Esophagus squamous epithelium (tissue), 5 donors: ENCODE measurements at regions not wholly inside any gene's neighbourhood (a gene's known extent, or its start where the extent isn't known, plus 50 kb on each side); places are given as distances from the start of the nearest gene placed in this dataset.

Experiments used
- DNase-seq: peaks from one replicate; lab custom pipeline; 2025; lab: John Stamatoyannopoulos, UW
- H3K27ac ChIP-seq, 4 donors: fragments of 200-600 bp; sonication (generic); one replicate each; pipeline ENCODE4 v1.5.1; 2016 to 2019; ENCODE audit warnings: mild to moderate bottlenecking in 1 of 4
- H3K27me3 ChIP-seq, 4 donors: fragments of 200-600 bp; sonication (generic); 1 replicate in 3 of 4; 2 replicates in 1 of 4; pipeline versions ENCODE4 v1.5.1 to v1.6.0; 2017 to 2021; ENCODE audit warnings: antibody characterized with exemption in 1 of 4
- H3K36me3 ChIP-seq, 3 donors: fragments of 200-600 bp; sonication (generic); one replicate each; pipeline ENCODE4 v1.5.1; 2016 to 2019
- H3K4me1 ChIP-seq, 3 donors: fragments of 200-600 bp; sonication (generic); one replicate each; pipeline ENCODE4 v1.5.1; 2017 to 2019
- H3K4me3 ChIP-seq, 4 donors: fragments of 200-600 bp; sonication (generic); 1 replicate in 3 of 4; 2 replicates in 1 of 4; pipeline ENCODE4 v1.5.1; 2016 to 2019; ENCODE audit warnings: mild to moderate bottlenecking in 2 of 4, moderate library complexity in 1 of 4
- H3K9me3 ChIP-seq, 3 donors: fragments of 200-600 bp; sonication (generic); one replicate each; pipeline ENCODE4 v1.5.1; 2016 to 2019
- POLR2A ChIP-seq, 4 donors: fragments of 450-650 bp; IDR thresholded peaks; one replicate each; pipeline ENCODE4 v1.6.1; 2017; ENCODE audit warnings: antibody characterized with exemption in 4 of 4, mild to moderate bottlenecking in 4 of 4, moderate library complexity in 3 of 4
- WGBS, 2 donors: methylation state at CpG; one replicate each; pipeline ENCODE4 v1.1.5; 2018; 5-methylcytosine and 5-hydroxymethylcytosine counted together
- intact Hi-C: fragments of 100-400 bp; cut with DNase I; formaldehyde crosslinking; loops from one replicate; pipeline ENCODE4 v1.15.0; 2022
- TF ChIP-seq, protein P1 (sequence below), 6 experiments: fragments of 450-650 bp in 4 of 6; fragments of 200-600 bp in 2 of 6; sonication (generic) in 2 of 6; IDR thresholded peaks; one replicate each; pipeline ENCODE4 v1.5.1; 2016 to 2019; ENCODE audit warnings: antibody characterized with exemption in 6 of 6, mild to moderate bottlenecking in 4 of 6, moderate library complexity in 4 of 6
- donor health status: DM: yes; HTN: yes; CAD: no.

DNA sequence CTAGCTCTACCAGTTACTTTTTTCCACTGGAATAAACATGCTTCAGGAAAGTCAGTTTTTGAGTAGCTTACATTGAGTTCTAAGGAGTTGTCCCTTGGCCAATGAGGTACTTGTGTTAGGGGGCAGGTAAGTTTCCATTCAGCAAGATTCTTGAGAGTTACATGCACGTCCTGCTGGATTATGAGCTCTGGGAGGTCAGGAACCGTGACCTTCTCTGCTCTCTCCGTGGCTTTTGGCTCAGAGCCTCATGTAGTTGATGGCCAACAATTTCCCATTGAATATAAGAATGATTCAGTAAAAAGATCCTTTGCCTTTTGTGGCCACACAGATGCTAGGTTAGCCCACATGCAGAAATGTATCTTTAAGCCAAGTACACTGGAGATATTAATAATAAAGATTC, 181.8 kb upstream of the RALGAPA2 start:
- 5 to 21% methylated on average over 3 of the region's 3 CpGs for WGBS, 2 donors
- DNase-seq = no peak
- Histone ChIP-seq H3K9me3 (no peaks in the 10 kb centered on the region), H3K27me3 (peaks cover 0 to 16% (median 0%) of the 10 kb centered on the region in 4 donors), H3K4me1 (no peaks in the 10 kb centered on the region), H3K36me3 (no peaks in the 10 kb centered on the region), H3K4me3 (no peak overlapping the region), H3K27ac (no peak overlapping the region)
- TF ChIP-seq, protein P1, sequence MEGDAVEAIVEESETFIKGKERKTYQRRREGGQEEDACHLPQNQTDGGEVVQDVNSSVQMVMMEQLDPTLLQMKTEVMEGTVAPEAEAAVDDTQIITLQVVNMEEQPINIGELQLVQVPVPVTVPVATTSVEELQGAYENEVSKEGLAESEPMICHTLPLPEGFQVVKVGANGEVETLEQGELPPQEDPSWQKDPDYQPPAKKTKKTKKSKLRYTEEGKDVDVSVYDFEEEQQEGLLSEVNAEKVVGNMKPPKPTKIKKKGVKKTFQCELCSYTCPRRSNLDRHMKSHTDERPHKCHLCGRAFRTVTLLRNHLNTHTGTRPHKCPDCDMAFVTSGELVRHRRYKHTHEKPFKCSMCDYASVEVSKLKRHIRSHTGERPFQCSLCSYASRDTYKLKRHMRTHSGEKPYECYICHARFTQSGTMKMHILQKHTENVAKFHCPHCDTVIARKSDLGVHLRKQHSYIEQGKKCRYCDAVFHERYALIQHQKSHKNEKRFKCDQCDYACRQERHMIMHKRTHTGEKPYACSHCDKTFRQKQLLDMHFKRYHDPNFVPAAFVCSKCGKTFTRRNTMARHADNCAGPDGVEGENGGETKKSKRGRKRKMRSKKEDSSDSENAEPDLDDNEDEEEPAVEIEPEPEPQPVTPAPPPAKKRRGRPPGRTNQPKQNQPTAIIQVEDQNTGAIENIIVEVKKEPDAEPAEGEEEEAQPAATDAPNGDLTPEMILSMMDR (IDR thresholded peaks at IDR 0.05) = no peak
- no peak for TF ChIP-seq POLR2A (IDR thresholded peaks at IDR 0.05)
- intact Hi-C loops = no loop called here

DNA sequence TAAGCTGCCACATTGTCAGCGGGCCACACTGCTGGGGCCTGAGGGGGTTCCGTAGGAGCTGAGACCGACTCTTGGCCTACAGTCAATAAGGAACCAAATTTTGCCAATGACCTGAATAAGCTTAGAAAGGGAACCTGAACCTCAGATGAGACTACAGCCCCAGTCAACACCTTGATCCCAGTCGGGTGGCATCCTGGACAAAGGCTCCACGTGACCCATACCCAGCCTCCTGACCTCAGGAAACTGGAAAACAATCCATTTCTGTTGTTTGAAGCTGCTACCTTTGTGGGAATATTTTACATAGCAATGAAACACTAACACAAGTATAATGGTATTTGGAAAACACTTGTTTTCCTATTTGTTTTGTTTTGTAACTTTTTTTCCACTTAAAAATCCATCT, 179.9 kb upstream of the RALGAPA2 start:
- intact Hi-C loops = no loop called here
- 48 to 66% methylated on average over 3 to 4 of the region's 5 CpGs for WGBS, 2 donors
- H3K27me3 ChIP-seq = peaks cover 0 to 30% (median 0%) of the 10 kb centered on the region in 4 donors

DNA sequence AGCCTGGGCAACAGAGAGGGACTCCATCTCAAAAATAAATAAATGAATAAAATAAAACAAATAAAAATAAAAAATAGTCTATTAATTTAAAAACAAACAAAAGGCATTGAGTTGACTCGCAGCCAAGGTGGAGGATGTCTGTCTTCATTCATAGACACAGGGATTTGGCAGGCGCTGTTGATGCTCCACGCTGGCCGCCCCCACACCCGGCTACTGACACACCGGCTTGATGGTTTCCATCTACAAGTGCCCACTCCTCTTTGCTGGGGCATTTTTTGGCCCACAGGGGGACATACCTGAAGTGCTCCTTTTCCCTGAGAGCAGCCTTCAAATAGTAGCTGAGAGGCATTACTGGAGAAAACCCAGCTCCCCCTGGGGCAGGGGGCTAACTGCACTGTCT, 178.3 kb upstream of the RALGAPA2 start:
- intact Hi-C loops = no loop called here
- H3K27ac ChIP-seq = no peak overlapping the region
- H3K36me3 ChIP-seq = no peaks in the 10 kb centered on the region
- no peak for DNase-seq
- H3K9me3 ChIP-seq = no peaks in the 10 kb centered on the region
- H3K27me3 ChIP-seq = peaks cover 0 to 33% (median 0%) of the 10 kb centered on the region in 4 donors
- no peaks in the 10 kb centered on the region for H3K4me1 ChIP-seq
- no peak overlapping the region for H3K4me3 ChIP-seq
- 64 to 73% methylated on average over 6 of the region's 6 CpGs for WGBS, 2 donors
- TF ChIP-seq, protein P1 (IDR thresholded peaks at IDR 0.05) = no peak
- no peak for TF ChIP-seq POLR2A (IDR thresholded peaks at IDR 0.05)

More for the DNA sequence above, 179.9 kb upstream of the RALGAPA2 start:
- H3K27ac ChIP-seq = no peak overlapping the region
- no peaks in the 10 kb centered on the region for H3K4me1 ChIP-seq
- H3K4me3 ChIP-seq = no peak overlapping the region
- no peaks in the 10 kb centered on the region for H3K9me3 ChIP-seq
- TF ChIP-seq, protein P1 (IDR thresholded peaks at IDR 0.05) = no peak
- TF ChIP-seq POLR2A (IDR thresholded peaks at IDR 0.05) = no peak
- DNase-seq = no peak
- H3K36me3 ChIP-seq = no peaks in the 10 kb centered on the region

DNA sequence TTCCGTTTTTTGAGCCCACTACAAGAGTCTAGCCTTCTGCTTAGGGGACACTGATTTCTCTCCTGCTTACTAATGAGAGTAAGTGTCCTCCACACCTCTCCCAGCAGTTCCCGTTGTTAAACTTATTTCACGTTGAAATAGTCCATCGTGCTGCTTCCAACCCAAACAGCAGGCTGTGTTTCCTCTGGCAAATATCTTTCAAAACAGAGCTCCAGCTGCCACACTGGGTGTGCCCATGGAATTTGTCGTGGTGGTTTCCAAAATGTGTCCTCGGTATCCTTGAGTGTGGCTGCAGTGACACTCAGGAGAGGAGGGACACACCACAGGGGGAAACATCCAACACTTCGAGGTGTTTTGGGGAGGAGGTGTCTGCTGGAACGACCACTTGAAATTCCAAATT, 176.5 kb upstream of the RALGAPA2 start:
- H3K4me1 ChIP-seq = no peaks in the 10 kb centered on the region
- intact Hi-C loops = no loop called here
- no peak for TF ChIP-seq POLR2A (IDR thresholded peaks at IDR 0.05)
- TF ChIP-seq, protein P1 (IDR thresholded peaks at IDR 0.05) = no peak
- DNase-seq = no peak
- H3K27ac ChIP-seq = no peak overlapping the region
- H3K36me3 ChIP-seq = no peaks in the 10 kb centered on the region
- no peak overlapping the region for H3K4me3 ChIP-seq
- whole genome bisulfite sequencing, 2 donors = 53 to 70% methylated on average over 5 to 8 of the region's 8 CpGs
- H3K27me3 ChIP-seq = peaks cover 0 to 33% (median 0%) of the 10 kb centered on the region in 4 donors
- no peaks in the 10 kb centered on the region for H3K9me3 ChIP-seq

DNA sequence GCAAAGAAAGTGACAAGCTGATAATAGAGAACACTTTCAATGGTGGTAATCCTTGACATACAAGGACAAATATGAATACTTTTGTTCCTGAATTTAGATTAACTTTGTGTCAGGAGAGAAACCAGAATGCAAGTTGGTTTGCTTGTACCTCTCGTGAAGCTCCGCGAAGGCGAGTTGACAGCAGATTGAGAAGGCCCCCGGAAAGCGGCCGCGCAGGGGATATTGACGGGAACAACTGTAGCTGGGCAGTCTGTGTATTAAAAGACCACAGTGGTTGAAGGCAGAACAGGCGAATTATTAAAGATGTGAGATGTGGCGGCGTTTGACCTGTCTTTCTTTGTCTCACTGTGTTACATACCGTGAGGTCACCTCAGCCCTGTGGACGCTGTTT, 175.8 kb upstream of the RALGAPA2 start:
- Histone ChIP-seq H3K4me3 (no peak overlapping the region), H3K9me3 (no peaks in the 10 kb centered on the region), H3K27me3 (peaks cover 0 to 33% (median 0%) of the 10 kb centered on the region in 4 donors), H3K36me3 (no peaks in the 10 kb centered on the region), H3K4me1 (no peaks in the 10 kb centered on the region), H3K27ac (no peak overlapping the region)
- WGBS, 2 donors = 58 to 78% methylated on average over 14 of the region's 14 CpGs
- intact Hi-C loops = no loop called here
- no peak for TF ChIP-seq POLR2A (IDR thresholded peaks at IDR 0.05)
- TF ChIP-seq, protein P1 (IDR thresholded peaks at IDR 0.05) = no peak
- DNase-seq = no peak
